ENCODE measurements at regions not wholly inside any gene's neighbourhood (a gene's known extent, or its start where the extent isn't known, plus 50 kb on each side); places are given as distances from the start of the nearest gene placed in this dataset.

- no peak for DNase-seq
- H3K36me3 Mint-ChIP-seq: peaks cover 0 to 4% of the 10 kb centered on the region in 2 donors
- ChIA-PET POLR2A (ENCODE audit: partially characterized antibody) (no interaction called here), CTCF (ENCODE audit: partially characterized antibody) (no interaction called here)
- H3K27me3 Mint-ChIP-seq: peaks cover 16 to 18% of the 10 kb centered on the region in 2 donors
- Histone ChIP-seq H3K27ac (ENCODE audit: low read depth, low read length) (no peak overlapping the region), H3K27me3 (ENCODE audit: insufficient read depth, low read length) (no peaks in the 10 kb centered on the region), H3K36me3 (ENCODE audit: insufficient read depth, low read length) (no peaks in the 10 kb centered on the region), H3K4me1 (ENCODE audit: insufficient read depth, low read length) (no peaks in the 10 kb centered on the region), H3K4me3 (ENCODE audit: low read length in 2 of 2) (no peak overlapping the region), H3K9me3 (ENCODE audit: control insufficient read depth in 1 of 2, low read length in 2 of 2) (no peaks in the 10 kb centered on the region)
- intact Hi-C loops (cut with micrococcal nuclease): no loop called here
- H3K9me3 Mint-ChIP-seq: peaks cover 0 to 3% (median 0%) of the 10 kb centered on the region in 8 donors
- no peak overlapping the region for H3K4me3 Mint-ChIP-seq
- H3K4me1 Mint-ChIP-seq: no peaks in the 10 kb centered on the region
- H3K27ac Mint-ChIP-seq: no peak overlapping the region
Observed at GRCh38 chr9:120326049-120326693, 253.8 kb downstream of the CDK5RAP2 start.

DNA sequence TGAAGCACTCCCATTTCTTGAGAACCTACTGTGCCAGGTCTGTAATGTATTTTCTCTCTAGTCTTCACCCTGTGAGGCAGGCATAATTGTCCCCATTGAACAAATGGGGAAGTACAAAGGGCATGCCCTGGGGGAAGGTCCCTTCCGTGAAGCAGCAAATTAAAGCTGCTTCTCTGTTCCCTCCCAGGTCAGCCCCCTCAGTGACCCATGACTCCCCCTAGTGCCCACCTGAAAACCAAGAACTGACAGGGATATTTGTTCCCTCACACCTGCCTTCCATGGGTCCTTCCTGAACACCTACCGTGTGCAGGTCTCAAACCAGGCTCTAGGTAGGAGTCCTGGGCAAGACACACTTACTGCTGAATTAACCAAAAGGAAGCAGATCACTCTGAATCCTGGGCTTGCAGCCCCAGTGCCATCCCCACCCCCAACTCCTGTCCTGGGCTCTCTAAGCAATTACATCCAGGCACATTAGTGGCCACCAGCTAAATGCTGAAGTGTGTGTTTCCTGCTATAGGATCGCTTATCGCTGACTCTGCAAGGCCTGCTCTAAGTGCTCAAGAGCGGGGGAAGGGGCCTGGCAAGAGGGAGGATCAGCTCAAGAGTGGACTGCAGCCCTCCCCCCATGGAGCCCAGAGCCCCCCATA, 254.8 kb downstream of the CDK5RAP2 start:
- H3K27ac ChIP-seq (ENCODE audit: low read depth, low read length): no peak overlapping the region
- peaks cover 0 to 4% of the 10 kb centered on the region in 2 donors for H3K36me3 Mint-ChIP-seq
- H3K4me1 Mint-ChIP-seq: no peaks in the 10 kb centered on the region
- no peak overlapping the region for H3K4me3 Mint-ChIP-seq
- POLR2A ChIA-PET (ENCODE audit: partially characterized antibody): no interaction called here
- H3K9me3 ChIP-seq (ENCODE audit: control insufficient read depth in 1 of 2, low read length in 2 of 2): no peaks in the 10 kb centered on the region
- H3K27ac Mint-ChIP-seq: no peak overlapping the region
- no peaks in the 10 kb centered on the region for H3K36me3 ChIP-seq (ENCODE audit: insufficient read depth, low read length)
- no peak for DNase-seq
- no peaks in the 10 kb centered on the region for H3K4me1 ChIP-seq (ENCODE audit: insufficient read depth, low read length)
- no peaks in the 10 kb centered on the region for H3K27me3 ChIP-seq (ENCODE audit: insufficient read depth, low read length)
- intact Hi-C loops (cut with micrococcal nuclease): no loop called here
- CTCF ChIA-PET (ENCODE audit: partially characterized antibody): no interaction called here
- peaks cover 0 to 2% (median 0%) of the 10 kb centered on the region in 8 donors for H3K9me3 Mint-ChIP-seq
- H3K27me3 Mint-ChIP-seq: peaks cover 13 to 15% of the 10 kb centered on the region in 2 donors
- no peak overlapping the region for H3K4me3 ChIP-seq (ENCODE audit: low read length in 2 of 2)

DNA sequence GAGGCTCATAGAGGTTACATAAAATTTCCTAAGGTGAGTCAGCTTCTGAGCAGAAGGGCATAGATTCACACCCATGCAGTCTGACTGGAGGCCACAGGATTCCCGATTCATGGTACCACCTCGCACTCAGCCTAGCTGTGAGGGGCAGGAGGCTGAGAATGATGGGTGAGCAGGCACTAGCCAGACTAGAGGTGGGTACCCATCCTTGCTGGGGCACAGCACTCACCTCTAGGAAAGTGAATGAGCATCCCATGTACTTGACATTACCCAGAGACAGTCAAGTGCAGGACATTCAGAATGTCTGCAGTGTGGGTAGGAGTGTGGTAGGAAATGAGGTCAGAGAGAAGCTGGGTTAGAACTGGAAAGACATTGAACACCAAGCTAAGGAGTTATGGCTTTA, 255.5 kb downstream of the CDK5RAP2 start:
- Mint-ChIP-seq H3K4me3 (no peak overlapping the region), H3K36me3 (peaks cover 0 to 4% of the 10 kb centered on the region in 2 donors), H3K9me3 (peaks cover 0 to 2% (median 0%) of the 10 kb centered on the region in 8 donors), H3K27me3 (peaks cover 13 to 15% of the 10 kb centered on the region in 2 donors), H3K27ac (no peak overlapping the region), H3K4me1 (no peaks in the 10 kb centered on the region)
- ChIA-PET POLR2A (ENCODE audit: partially characterized antibody) (no interaction called here), CTCF (ENCODE audit: partially characterized antibody) (no interaction called here)
- Histone ChIP-seq H3K27ac (ENCODE audit: low read depth, low read length) (no peak overlapping the region), H3K4me1 (ENCODE audit: insufficient read depth, low read length) (no peaks in the 10 kb centered on the region), H3K27me3 (ENCODE audit: insufficient read depth, low read length) (no peaks in the 10 kb centered on the region), H3K9me3 (ENCODE audit: control insufficient read depth in 1 of 2, low read length in 2 of 2) (no peaks in the 10 kb centered on the region), H3K4me3 (ENCODE audit: low read length in 2 of 2) (no peak overlapping the region), H3K36me3 (ENCODE audit: insufficient read depth, low read length) (no peaks in the 10 kb centered on the region)
- DNase-seq: no peak
- intact Hi-C loops (cut with micrococcal nuclease): no loop called here

GRCh38 chr9:120323125-120323524, 256.8 kb downstream of the CDK5RAP2 start:
- Histone ChIP-seq H3K36me3 (ENCODE audit: insufficient read depth, low read length) (no peaks in the 10 kb centered on the region), H3K9me3 (ENCODE audit: control insufficient read depth in 1 of 2, low read length in 2 of 2) (no peaks in the 10 kb centered on the region), H3K4me1 (ENCODE audit: insufficient read depth, low read length) (no peaks in the 10 kb centered on the region), H3K4me3 (ENCODE audit: low read length in 2 of 2) (no peak overlapping the region), H3K27ac (ENCODE audit: low read depth, low read length) (no peak overlapping the region), H3K27me3 (ENCODE audit: insufficient read depth, low read length) (no peaks in the 10 kb centered on the region)
- Mint-ChIP-seq H3K27me3 (peaks cover 13 to 16% of the 10 kb centered on the region in 2 donors), H3K4me3 (no peak overlapping the region), H3K27ac (no peak overlapping the region), H3K4me1 (no peaks in the 10 kb centered on the region), H3K9me3 (peaks cover 0 to 2% (median 0%) of the 10 kb centered on the region in 8 donors), H3K36me3 (peaks cover 0 to 4% of the 10 kb centered on the region in 2 donors)
- ChIA-PET POLR2A (ENCODE audit: partially characterized antibody) (no interaction called here), CTCF (ENCODE audit: partially characterized antibody) (no interaction called here)
- intact Hi-C loops (cut with micrococcal nuclease): no loop called here
- no peak for DNase-seq

- Mint-ChIP-seq H3K36me3 (no peaks in the 10 kb centered on the region), H3K27ac (no peak overlapping the region), H3K27me3 (peaks cover 2 to 6% of the 10 kb centered on the region in 2 donors), H3K9me3 (peaks cover 2 to 8% (median 3%) of the 10 kb centered on the region in 8 donors), H3K4me1 (no peaks in the 10 kb centered on the region), H3K4me3 (no peak overlapping the region)
- DNase-seq: no peak
- intact Hi-C loops (cut with micrococcal nuclease): no loop called here
- Histone ChIP-seq H3K27ac (ENCODE audit: low read depth, low read length) (no peak overlapping the region), H3K4me3 (ENCODE audit: low read length in 2 of 2) (no peak overlapping the region), H3K9me3 (ENCODE audit: control insufficient read depth in 1 of 2, low read length in 2 of 2) (no peaks in the 10 kb centered on the region), H3K4me1 (ENCODE audit: insufficient read depth, low read length) (no peaks in the 10 kb centered on the region), H3K36me3 (ENCODE audit: insufficient read depth, low read length) (no peaks in the 10 kb centered on the region), H3K27me3 (ENCODE audit: insufficient read depth, low read length) (no peaks in the 10 kb centered on the region)
- ChIA-PET CTCF (ENCODE audit: partially characterized antibody) (no interaction called here), POLR2A (ENCODE audit: partially characterized antibody) (no interaction called here)
Observed at GRCh38 chr9:120319452-120319851, 260.5 kb downstream of the CDK5RAP2 start.

DNA sequence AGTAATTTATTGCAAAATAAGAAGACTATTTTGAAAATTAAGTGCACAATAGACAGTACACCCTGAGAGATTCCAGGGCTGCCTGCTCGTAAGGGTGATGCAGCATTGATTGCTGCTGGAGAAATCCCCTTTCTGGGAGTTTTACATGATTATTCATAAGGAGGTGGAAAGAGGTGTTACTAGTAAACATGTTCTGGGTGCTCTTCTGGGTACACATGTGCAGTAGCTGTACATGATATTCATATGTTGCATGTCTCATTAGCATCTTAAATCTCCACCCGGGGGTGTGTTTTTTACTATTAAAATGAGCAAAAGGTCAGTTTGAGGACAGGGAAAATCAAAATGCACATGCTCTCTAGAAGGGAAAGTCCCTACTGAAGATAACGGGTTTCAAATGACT, 264.8 kb downstream of the CDK5RAP2 start:
- Histone ChIP-seq H3K27ac (ENCODE audit: low read depth, low read length) (no peak overlapping the region), H3K4me1 (ENCODE audit: insufficient read depth, low read length) (no peaks in the 10 kb centered on the region), H3K36me3 (ENCODE audit: insufficient read depth, low read length) (no peaks in the 10 kb centered on the region), H3K9me3 (ENCODE audit: control insufficient read depth in 1 of 2, low read length in 2 of 2) (no peaks in the 10 kb centered on the region), H3K27me3 (ENCODE audit: insufficient read depth, low read length) (no peaks in the 10 kb centered on the region), H3K4me3 (ENCODE audit: low read length in 2 of 2) (no peak overlapping the region)
- peaks cover 0 to 4% of the 10 kb centered on the region in 2 donors for H3K27me3 Mint-ChIP-seq
- no peak for DNase-seq
- no peaks in the 10 kb centered on the region for H3K4me1 Mint-ChIP-seq
- POLR2A ChIA-PET (ENCODE audit: partially characterized antibody): no interaction called here
- intact Hi-C loops (cut with micrococcal nuclease): no loop called here
- H3K27ac Mint-ChIP-seq: no peak overlapping the region
- peaks cover 3 to 11% (median 7%) of the 10 kb centered on the region in 8 donors for H3K9me3 Mint-ChIP-seq
- CTCF ChIA-PET (ENCODE audit: partially characterized antibody): no interaction called here
- no peak overlapping the region for H3K4me3 Mint-ChIP-seq
- no peaks in the 10 kb centered on the region for H3K36me3 Mint-ChIP-seq

- Mint-ChIP-seq H3K27me3 (no peaks in the 10 kb centered on the region), H3K4me3 (no peak overlapping the region), H3K27ac (no peak overlapping the region), H3K36me3 (no peaks in the 10 kb centered on the region), H3K9me3 (peaks cover 3 to 11% (median 8%) of the 10 kb centered on the region in 8 donors), H3K4me1 (no peaks in the 10 kb centered on the region)
- no peaks in the 10 kb centered on the region for H3K4me1 ChIP-seq (ENCODE audit: insufficient read depth, low read length)
- H3K9me3 ChIP-seq (ENCODE audit: control insufficient read depth in 1 of 2, low read length in 2 of 2): no peaks in the 10 kb centered on the region
- intact Hi-C loops (cut with micrococcal nuclease): no loop called here
- no peak overlapping the region for H3K4me3 ChIP-seq (ENCODE audit: low read length in 2 of 2)
- no peak for DNase-seq
- ChIA-PET POLR2A (ENCODE audit: partially characterized antibody) (no interaction called here), CTCF (ENCODE audit: partially characterized antibody) (no interaction called here)
- H3K36me3 ChIP-seq (ENCODE audit: insufficient read depth, low read length): no peaks in the 10 kb centered on the region
- no peaks in the 10 kb centered on the region for H3K27me3 ChIP-seq (ENCODE audit: insufficient read depth, low read length)
- no peak overlapping the region for H3K27ac ChIP-seq (ENCODE audit: low read depth, low read length)
Observed at GRCh38 chr9:120312031-120312430, 267.9 kb downstream of the CDK5RAP2 start.
